Gastrocnemius medialis (tissue), 4 donors: ENCODE measurements at regions not wholly inside any gene's neighbourhood (a gene's known extent, or its start where the extent isn't known, plus 50 kb on each side); places are given as distances from the start of the nearest gene placed in this dataset.

Source experiments
- ATAC-seq, 2 donors: fragments of 150-250 bp; one replicate each; pipeline ENCODE4 v1.9.1; 2016
- DNase-seq, 2 donors: peaks; one replicate each; pipeline ENCODE4 v3.0.0-alpha.2; 2019
- H3K27ac ChIP-seq, 4 donors: fragments of 200-600 bp; sonication (generic); 1 replicate in 1 of 4; 2 replicates in 3 of 4; pipeline ENCODE4 v1.5.1; 2016 to 2018; ENCODE audit warnings: mild to moderate bottlenecking in 2 of 4, moderate library complexity in 1 of 4
- H3K27me3 ChIP-seq, 3 donors: fragments of 200-600 bp; sonication (generic) in 2 of 3; 1 replicate in 1 of 3; 2 replicates in 2 of 3; pipeline versions ENCODE4 v1.5.1 to v1.6.0; 2016 to 2019; ENCODE audit warnings: mild to moderate bottlenecking in 1 of 3, moderate library complexity in 1 of 3
- H3K36me3 ChIP-seq, 2 donors: fragments of 200-600 bp; sonication (generic) in 1 of 2; one replicate each; pipeline ENCODE4 v1.5.1; 2017 to 2018
- H3K4me1 ChIP-seq, 2 donors: fragments of 200-600 bp; sonication (generic) in 1 of 2; one replicate each; pipeline ENCODE4 v1.5.1; 2016 to 2017; ENCODE audit warnings: mild to moderate bottlenecking in 2 of 2
- H3K4me3 ChIP-seq, 4 donors: fragments of 200-600 bp; sonication (generic) in 3 of 4; 1 replicate in 1 of 4; 2 replicates in 3 of 4; pipeline ENCODE4 v1.5.1; 2016 to 2019; ENCODE audit warnings: mild to moderate bottlenecking in 2 of 4
- H3K9me3 ChIP-seq, 3 donors: fragments of 200-600 bp; sonication (generic) in 2 of 3; 1 replicate in 1 of 3; 2 replicates in 2 of 3; pipeline ENCODE4 v1.5.1; 2016 to 2019
- CTCF ChIP-seq, 5 experiments: fragments of 450-650 bp in 3 of 5; fragments of 200-600 bp in 2 of 5; sonication (generic) in 2 of 5; IDR thresholded peaks in 4 of 5; conservative IDR thresholded peaks in 1 of 5; 1 replicate in 4 of 5; 2 replicates in 1 of 5; pipeline ENCODE4 v1.5.1; 2016 to 2019; ENCODE audit warnings: antibody characterized with exemption in 5 of 5, mild to moderate bottlenecking in 3 of 5, moderate library complexity in 3 of 5
- POLR2A ChIP-seq, 2 donors: fragments of 450-650 bp; IDR thresholded peaks; one replicate each; pipeline ENCODE4 v1.6.1; 2017; ENCODE audit warnings: antibody characterized with exemption in 2 of 2, mild to moderate bottlenecking in 2 of 2, moderate library complexity in 2 of 2
- in situ Hi-C, 4 donors: fragments of 200-750 bp; cut with MboI; loops; one replicate each; pipeline versions ENCODE4 v1.15.0 to v1.8.0; 2017; ENCODE audit warnings: low sequenced_read_pairs in 4 of 4
- intact Hi-C: fragments of 100-400 bp; cut with DNase I; formaldehyde crosslinking; loops from one replicate; pipeline ENCODE4 v1.15.1; 2023; ENCODE audit warnings: low total_unique reads

- no peak for TF ChIP-seq POLR2A (IDR thresholded peaks at IDR 0.05)
- no peak for TF ChIP-seq CTCF (IDR thresholded peaks at IDR 0.05 in 4 of 5, conservative IDR thresholded peaks at IDR 0.05 in 1 of 5)
- Histone ChIP-seq H3K27ac (peak overlapping the region; percentile 68 to 82 (median 78)), H3K4me1 (peaks cover 27 to 30% of the 10 kb centered on the region in 2 donors), H3K4me3 (no peak overlapping the region), H3K36me3 (no peaks in the 10 kb centered on the region), H3K27me3 (no peaks in the 10 kb centered on the region), H3K9me3 (no peaks in the 10 kb centered on the region)
- ATAC-seq (peak; percentile 95), DNase-seq (peak; percentile 33 to 52)
- intact Hi-C loops (no loop called here), in situ Hi-C loops (no loop called here)
Measured at GRCh38 chr10:28841625-28842024, 164.3 kb downstream of the BAMBI start.

- Histone ChIP-seq H3K27me3 (no peaks in the 10 kb centered on the region), H3K4me1 (peaks cover 27 to 30% of the 10 kb centered on the region in 2 donors), H3K27ac (peak overlapping the region; percentile 68 to 82 (median 78)), H3K9me3 (no peaks in the 10 kb centered on the region), H3K4me3 (no peak overlapping the region), H3K36me3 (no peaks in the 10 kb centered on the region)
- no peak for TF ChIP-seq CTCF (IDR thresholded peaks at IDR 0.05 in 4 of 5, conservative IDR thresholded peaks at IDR 0.05 in 1 of 5)
- no peak for ATAC-seq
- DNase-seq: no peak
- in situ Hi-C loops: no loop called here
- intact Hi-C loops: no loop called here
Measured at GRCh38 chr10:28842321-28842720, 165.0 kb downstream of the BAMBI start.

- in situ Hi-C loops: no loop called here
- no peaks in the 10 kb centered on the region for H3K27me3 ChIP-seq
- intact Hi-C loops: no loop called here
- H3K27ac ChIP-seq: no peak overlapping the region
- no peak for ATAC-seq
- H3K36me3 ChIP-seq: no peaks in the 10 kb centered on the region
- H3K4me3 ChIP-seq: no peak overlapping the region
- H3K4me1 ChIP-seq: peaks cover 11 to 16% of the 10 kb centered on the region in 2 donors
- no peaks in the 10 kb centered on the region for H3K9me3 ChIP-seq
- no peak for TF ChIP-seq CTCF (IDR thresholded peaks at IDR 0.05 in 4 of 5, conservative IDR thresholded peaks at IDR 0.05 in 1 of 5)
- TF ChIP-seq POLR2A (IDR thresholded peaks at IDR 0.05): no peak
- no peak for DNase-seq
Measured at GRCh38 chr10:28845009-28845682, 167.8 kb downstream of the BAMBI start.

- intact Hi-C loops (no loop called here), in situ Hi-C loops (no loop called here)
- no peak for ATAC-seq
Measured at GRCh38 chr10:28849309-28849708, 172.0 kb downstream of the BAMBI start.

More at GRCh38 chr10:28849309-28849708, 172.0 kb downstream of the BAMBI start:
- Histone ChIP-seq H3K36me3 (no peaks in the 10 kb centered on the region), H3K9me3 (no peaks in the 10 kb centered on the region), H3K4me3 (no peak overlapping the region), H3K27ac (no peak overlapping the region), H3K4me1 (peaks cover 0 to 7% of the 10 kb centered on the region in 2 donors), H3K27me3 (no peaks in the 10 kb centered on the region)
- DNase-seq: no peak
- no peak for TF ChIP-seq POLR2A (IDR thresholded peaks at IDR 0.05)
- TF ChIP-seq CTCF (IDR thresholded peaks at IDR 0.05 in 4 of 5, conservative IDR thresholded peaks at IDR 0.05 in 1 of 5): no peak
